B cell (primary cell): ENCODE measurements at regions not wholly inside any gene's neighbourhood (a gene's known extent, or its start where the extent isn't known, plus 50 kb on each side); places are given as distances from the start of the nearest gene placed in this dataset.

Experiments
- EZH2 ChIP-seq: IDR thresholded peaks from 2 replicates; pipeline ENCODE4 v1.6.1; 2012; ENCODE audit warnings: borderline replicate concordance, low read depth, mild to moderate bottlenecking, moderate library complexity, low read length; ENCODE audit not compliant: insufficient read depth, poor library complexity, severe bottlenecking
- TF ChIP-seq, protein P1 (sequence below): fragments of 200-600 bp; IDR thresholded peaks from one replicate; pipeline ENCODE4 v1.8.0; 2022; ENCODE audit warnings: antibody characterized with exemption, mild to moderate bottlenecking

DNA sequence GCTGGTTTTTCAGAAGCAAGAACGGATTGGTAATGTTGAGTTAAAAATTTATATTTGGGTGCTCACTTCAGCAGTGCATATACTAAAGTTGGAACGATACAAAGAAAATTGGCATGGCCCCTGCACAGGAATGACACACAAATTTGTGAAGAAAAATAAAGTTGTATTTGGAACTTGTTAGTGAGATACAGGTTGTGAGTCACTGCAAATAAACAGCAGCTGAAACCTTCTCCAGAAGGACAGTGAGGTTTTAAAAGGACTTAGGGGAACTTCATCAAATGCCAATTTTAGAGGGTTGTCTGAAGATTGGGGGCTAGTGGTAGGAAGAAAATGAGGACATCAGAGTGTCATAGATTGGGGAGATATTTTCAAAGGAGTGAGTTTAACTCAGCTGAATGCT, 79.7 kb upstream of the ELOVL6 start:
- TF ChIP-seq, protein P1, sequence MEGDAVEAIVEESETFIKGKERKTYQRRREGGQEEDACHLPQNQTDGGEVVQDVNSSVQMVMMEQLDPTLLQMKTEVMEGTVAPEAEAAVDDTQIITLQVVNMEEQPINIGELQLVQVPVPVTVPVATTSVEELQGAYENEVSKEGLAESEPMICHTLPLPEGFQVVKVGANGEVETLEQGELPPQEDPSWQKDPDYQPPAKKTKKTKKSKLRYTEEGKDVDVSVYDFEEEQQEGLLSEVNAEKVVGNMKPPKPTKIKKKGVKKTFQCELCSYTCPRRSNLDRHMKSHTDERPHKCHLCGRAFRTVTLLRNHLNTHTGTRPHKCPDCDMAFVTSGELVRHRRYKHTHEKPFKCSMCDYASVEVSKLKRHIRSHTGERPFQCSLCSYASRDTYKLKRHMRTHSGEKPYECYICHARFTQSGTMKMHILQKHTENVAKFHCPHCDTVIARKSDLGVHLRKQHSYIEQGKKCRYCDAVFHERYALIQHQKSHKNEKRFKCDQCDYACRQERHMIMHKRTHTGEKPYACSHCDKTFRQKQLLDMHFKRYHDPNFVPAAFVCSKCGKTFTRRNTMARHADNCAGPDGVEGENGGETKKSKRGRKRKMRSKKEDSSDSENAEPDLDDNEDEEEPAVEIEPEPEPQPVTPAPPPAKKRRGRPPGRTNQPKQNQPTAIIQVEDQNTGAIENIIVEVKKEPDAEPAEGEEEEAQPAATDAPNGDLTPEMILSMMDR, result no peak
- no peak for TF ChIP-seq EZH2
